ENCODE measurements at regions not wholly inside any gene's neighbourhood (a gene's known extent, or its start where the extent isn't known, plus 50 kb on each side); places are given as distances from the start of the nearest gene placed in this dataset.

GRCh38 chr21:27149034-27149433 is 182.1 kb upstream of the ADAMTS5 start (continued):
- no peak for TF ChIP-seq CHD2 (IDR thresholded peaks at IDR 0.05; ENCODE audit: low read depth, low read length)
- TF ChIP-seq DEAF1 (CRISPR knock-in tag; IDR thresholded peaks at IDR 0.05): no peak

- Histone ChIP-seq H3K79me2 (ENCODE audit: control insufficient read depth, insufficient read depth, low read length) (no peaks in the 10 kb centered on the region), H4K20me1 (replicated peaks; ENCODE audit: control insufficient read depth, insufficient read depth, low read length) (no peaks in the 10 kb centered on the region), H3K27me3 (ENCODE audit: control insufficient read depth in 2 of 2, insufficient read depth in 2 of 2, low read length in 2 of 2) (no peaks in the 10 kb centered on the region), H3K9me3 (replicated peaks; ENCODE audit: control insufficient read depth, insufficient read depth, low read depth, low read length) (no peaks in the 10 kb centered on the region; the same call in 1 of the 2 replicates), H3K27ac (ENCODE audit: extremely low read depth, low read depth, low read length) (no peak overlapping the region), H2AFZ (ENCODE audit: low read depth, low read length) (no peak overlapping the region), H3K9ac (ENCODE audit: insufficient read depth in 1 of 2, low read depth in 2 of 2, low read length in 2 of 2) (no peak overlapping the region), H3K4me2 (ENCODE audit: insufficient read depth, low read length) (no peak overlapping the region), H3K36me3 (ENCODE audit: control insufficient read depth, insufficient read depth, low read length) (no peaks in the 10 kb centered on the region), H3K4me1 (replicated peaks in 1 of 2; ENCODE audit: control insufficient read depth in 2 of 2, insufficient read depth in 2 of 2, low read length in 2 of 2) (no peaks in the 10 kb centered on the region), H3K9me1 (ENCODE audit: control insufficient read depth, insufficient read depth, low read length) (no peaks in the 10 kb centered on the region), H3K4me3 (no peak overlapping the region)
- in situ Hi-C loops (cut with MboI): no loop called here
- ATAC-seq: no peak
- TF ChIP-seq MAFF (IDR thresholded peaks at IDR 0.05; ENCODE audit: low read length): peak; percentile 91
- peak; percentile 88 for TF ChIP-seq MAFG (tag; conservative IDR thresholded peaks at IDR 0.05)
- TF ChIP-seq C11orf30 (IDR thresholded peaks at IDR 0.05; ENCODE audit: low read depth): peak; percentile 80
- no peak for TF ChIP-seq NR2F6 (CRISPR knock-in tag; IDR thresholded peaks at IDR 0.05)
- TF ChIP-seq PYGO2 (tag; IDR thresholded peaks at IDR 0.05): no peak
- TF ChIP-seq ZNF316 (IDR thresholded peaks at IDR 0.05): peak; percentile 94
- TF ChIP-seq MAFK (IDR thresholded peaks at IDR 0.05; ENCODE audit: low read length): peak; percentile 93
- no peak for FAIRE-seq
- 0% methylated on average over 1 of the region's 1 CpG for WGBS (ENCODE audit: insufficient coverage, low coverage, missing lambda C conversion rate)
- BruUV-seq (replicated peaks): no TSS peak
- intact Hi-C loops (cut with micrococcal nuclease): no loop called here
- ChIA-PET POLR2A (no interaction called here), CTCF (ENCODE audit: low intra/inter-chr PET ratio) (no interaction called here)
- DNase-seq (ENCODE audit: extremely low read depth in 1 of 4, low spot score in 3 of 4): no peak
Measured at GRCh38 chr21:27146268-27146667, 179.4 kb upstream of the ADAMTS5 start.
